GM19468 (cell line): ENCODE measurements at regions not wholly inside any gene's neighbourhood (a gene's known extent, or its start where the extent isn't known, plus 50 kb on each side); places are given as distances from the start of the nearest gene placed in this dataset.

Experiments used
- ATAC-seq: cut with Tn5 transposase; IDR thresholded peaks from one replicate; pipeline ENCODE4 v1.9.1; 2021; ENCODE audit warnings: mild to moderate bottlenecking, moderate library complexity, moderate number of reproducible peaks; ENCODE audit not compliant: unreplicated experiment; ENCODE audit errors: extremely low read depth

GRCh38 chr16:55954906-55955305 lies 79.7 kb upstream of the CES5A start:
- no peak for ATAC-seq

- ATAC-seq = no peak
These were observed 74.3 kb upstream of the CES5A start for GRCh38 chr16:55949518-55949917.

- no peak for ATAC-seq
These were observed 73.1 kb upstream of the CES5A start for GRCh38 chr16:55948230-55948629.

GRCh38 chr16:55947366-55947765 lies 72.2 kb upstream of the CES5A start:
- ATAC-seq = no peak

GRCh38 chr16:55944377-55944802 lies 69.2 kb upstream of the CES5A start:
- no peak for ATAC-seq

- no peak for ATAC-seq
These were observed 68.1 kb upstream of the CES5A start for GRCh38 chr16:55943267-55943666.

GRCh38 chr16:55942821-55943220 lies 67.6 kb upstream of the CES5A start:
- no peak for ATAC-seq

- ATAC-seq = no peak
These were observed 66.4 kb upstream of the CES5A start for GRCh38 chr16:55941552-55941951.

GRCh38 chr16:55938126-55938525 lies 63.0 kb upstream of the CES5A start:
- no peak for ATAC-seq

- ATAC-seq = no peak
These were observed 57.9 kb upstream of the CES5A start for GRCh38 chr16:55933038-55933437.

- ATAC-seq = no peak
These were observed 54.9 kb upstream of the CES5A start for GRCh38 chr16:55930036-55930435.

- ATAC-seq = no peak
These were observed 54.0 kb upstream of the CES5A start for GRCh38 chr16:55929181-55929580.

GRCh38 chr16:55925242-55925641 lies 50.1 kb upstream of the CES5A start:
- no peak for ATAC-seq
